ENCODE measurements at regions not wholly inside any gene's neighbourhood (a gene's known extent, or its start where the extent isn't known, plus 50 kb on each side); places are given as distances from the start of the nearest gene placed in this dataset.

- no peak for DNase-seq (ENCODE audit: low read depth)
Observed at GRCh38 chr15:69712991-69713390, 260.4 kb downstream of the RPLP1 start.

- DNase-seq (ENCODE audit: low read depth), result peak; percentile 53
Observed at GRCh38 chr15:69713726-69714559, 261.3 kb downstream of the RPLP1 start.

DNA sequence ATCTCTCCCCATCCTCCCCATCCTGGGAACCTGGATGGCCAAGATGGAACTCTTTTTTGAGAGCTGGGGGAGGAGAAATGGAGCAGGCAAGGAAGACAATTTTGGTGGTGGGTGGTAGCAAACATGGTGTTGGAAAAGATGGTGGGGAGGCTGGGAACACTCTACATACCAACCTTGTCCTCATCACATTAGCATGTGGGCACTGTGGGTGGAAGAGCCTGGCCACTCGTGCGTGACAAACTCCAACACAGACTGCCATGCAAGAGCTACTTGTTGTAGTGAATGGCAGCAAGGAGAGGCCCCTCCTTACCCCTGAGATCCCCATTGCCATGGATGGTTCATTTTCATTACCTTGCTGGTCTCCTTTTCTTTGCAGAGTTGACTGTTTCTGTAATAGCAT, 262.6 kb downstream of the RPLP1 start:
- no peak for DNase-seq (ENCODE audit: low read depth)

- DNase-seq (ENCODE audit: low read depth), result no peak
Observed at GRCh38 chr15:69718436-69718835, 265.8 kb downstream of the RPLP1 start.

- DNase-seq (ENCODE audit: low read depth), result no peak
Observed at GRCh38 chr15:69718916-69719315, 266.3 kb downstream of the RPLP1 start.

GRCh38 chr15:69719527-69720240, 267.1 kb downstream of the RPLP1 start:
- peak; percentile 44 for DNase-seq (ENCODE audit: low read depth)

DNA sequence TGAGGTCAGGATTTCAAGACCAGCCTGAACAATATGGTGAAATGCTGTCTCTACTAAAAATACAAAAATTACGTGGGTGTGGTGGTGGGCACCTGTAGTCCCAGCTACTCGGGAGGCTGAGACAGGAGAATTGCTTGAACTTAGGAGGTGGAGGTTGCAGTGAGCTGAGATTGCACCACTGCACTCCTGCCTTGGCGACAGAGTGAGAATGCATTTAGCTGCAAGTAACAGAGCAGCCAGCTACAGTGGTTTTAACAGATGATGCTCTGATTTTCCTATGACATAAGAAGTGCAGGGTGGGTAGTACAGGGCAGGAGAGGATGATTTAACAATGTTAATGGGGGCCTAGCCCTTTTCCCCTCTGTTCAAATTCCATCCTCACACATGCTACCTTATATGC, 267.9 kb downstream of the RPLP1 start:
- DNase-seq (ENCODE audit: low read depth), result no peak

DNA sequence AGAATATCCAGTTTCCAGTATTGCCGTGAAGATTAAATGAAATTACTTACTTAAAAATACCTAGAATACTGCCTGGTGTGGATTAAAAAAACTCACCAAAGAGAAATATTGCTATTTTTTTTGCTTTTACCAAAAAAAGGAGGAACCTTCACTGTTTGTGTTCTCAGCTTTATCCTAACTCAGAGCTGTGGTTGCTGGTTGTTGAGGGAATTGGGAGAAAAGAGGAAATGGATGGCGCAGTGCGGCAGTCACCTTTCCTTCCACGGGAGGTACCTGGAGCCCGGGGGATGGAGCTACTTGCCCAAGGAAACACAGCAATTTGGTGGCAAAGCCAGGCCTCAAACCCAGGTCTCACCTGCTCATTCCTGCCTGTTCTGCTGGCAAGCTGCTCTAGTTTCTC, 270.3 kb downstream of the RPLP1 start:
- no peak for DNase-seq (ENCODE audit: low read depth)

DNA sequence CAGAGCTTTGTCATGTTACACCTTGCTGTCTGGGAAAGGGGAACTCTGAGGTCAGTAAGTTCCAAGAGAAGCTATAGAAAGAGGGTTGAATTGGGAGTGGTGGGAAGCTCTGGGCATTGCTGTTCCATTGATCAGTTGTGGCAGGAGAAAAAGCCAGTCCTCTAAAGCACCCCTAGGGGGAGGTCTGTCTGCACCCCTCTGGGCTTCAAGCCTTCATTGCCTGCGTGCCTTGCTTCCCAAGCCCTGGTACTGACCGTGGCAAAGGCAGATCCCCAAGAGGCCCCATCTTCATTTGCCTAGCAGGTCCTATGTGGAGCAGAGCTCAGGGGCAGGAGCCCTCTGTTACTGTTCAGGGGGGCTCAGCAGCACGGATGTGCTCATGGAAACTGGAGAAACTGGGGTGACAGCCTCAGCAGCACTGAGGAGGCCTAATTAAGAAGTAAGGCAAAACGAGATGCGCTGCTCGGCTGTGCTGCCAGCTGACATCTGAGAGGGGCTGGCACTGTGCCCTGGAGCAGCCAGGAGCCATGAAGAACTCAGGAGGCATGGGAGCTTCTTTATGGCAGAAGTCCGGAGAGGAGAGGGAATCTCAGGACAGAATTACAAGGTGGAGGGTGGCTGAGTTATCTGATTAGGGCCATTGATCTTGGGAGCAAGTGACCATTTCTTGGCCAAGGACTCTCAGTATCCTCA, 270.9 kb downstream of the RPLP1 start:
- DNase-seq (ENCODE audit: low read depth), result no peak

- no peak for DNase-seq (ENCODE audit: low read depth)
Observed at GRCh38 chr15:69724333-69724732, 271.7 kb downstream of the RPLP1 start.

DNA sequence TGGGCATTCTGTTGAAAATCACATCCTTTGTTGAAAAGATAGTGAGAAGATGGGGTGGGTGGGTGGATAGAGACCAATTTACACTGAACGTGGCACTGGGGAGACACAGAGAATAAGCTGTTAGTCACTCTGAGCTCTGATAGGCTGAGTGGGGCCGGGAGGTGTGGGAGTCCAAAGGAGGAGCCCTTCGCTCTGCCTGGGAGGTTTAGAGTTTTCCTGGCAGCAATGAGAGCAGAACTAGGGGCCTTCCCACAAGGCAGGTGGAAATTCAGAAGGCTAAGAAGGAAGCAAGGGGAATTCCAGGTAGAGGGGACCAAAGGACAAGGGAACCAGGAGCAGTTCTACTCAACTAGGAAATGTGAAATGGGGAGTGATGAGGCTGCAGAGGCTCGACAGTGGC, 272.7 kb downstream of the RPLP1 start:
- no peak for DNase-seq (ENCODE audit: low read depth)

DNA sequence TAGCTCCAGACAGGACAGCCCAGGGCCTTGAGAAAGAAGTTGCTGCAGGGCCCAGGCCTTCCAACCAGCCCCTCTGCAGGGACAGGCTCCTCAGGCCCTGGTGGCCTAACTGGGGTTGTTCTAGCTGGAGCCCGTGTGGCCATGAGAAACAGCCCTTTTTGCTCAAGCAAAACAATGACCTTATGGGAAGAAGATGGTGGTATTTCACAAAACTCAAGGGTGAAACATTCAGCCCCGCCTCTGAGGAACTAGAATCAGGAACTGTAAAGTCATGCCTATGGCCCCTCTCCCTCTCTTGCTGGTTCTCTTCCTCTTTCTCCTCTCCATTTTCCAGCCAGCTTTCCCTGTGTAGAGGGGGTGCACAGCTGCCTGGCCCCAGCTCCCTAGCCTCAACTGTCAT, 273.3 kb downstream of the RPLP1 start:
- no peak for DNase-seq (ENCODE audit: low read depth)

- DNase-seq (ENCODE audit: low read depth), result no peak
Observed at GRCh38 chr15:69727121-69727924, 274.7 kb downstream of the RPLP1 start.

- DNase-seq (ENCODE audit: low read depth), result peak; percentile 62
Observed at GRCh38 chr15:69729167-69729748, 276.6 kb downstream of the RPLP1 start.

- DNase-seq (ENCODE audit: low read depth), result no peak
Observed at GRCh38 chr15:69730281-69731080, 277.9 kb downstream of the RPLP1 start.

DNA sequence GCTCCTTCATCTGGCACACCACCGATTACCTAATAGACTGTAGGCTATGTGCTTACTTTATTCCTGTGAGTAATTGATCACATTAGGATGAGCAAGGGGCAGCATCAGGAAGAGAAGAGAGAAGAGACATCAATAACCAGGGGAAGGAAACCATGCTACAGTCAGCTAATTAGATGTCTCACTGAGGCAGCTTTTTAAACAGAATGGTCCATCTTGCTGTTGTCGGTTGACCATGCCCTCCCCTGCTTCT, 278.4 kb downstream of the RPLP1 start:
- no peak for DNase-seq (ENCODE audit: low read depth)

GRCh38 chr15:69731581-69731980, 279.0 kb downstream of the RPLP1 start:
- no peak for DNase-seq (ENCODE audit: low read depth)

GRCh38 chr15:69732133-69732532, 279.5 kb downstream of the RPLP1 start:
- no peak for DNase-seq (ENCODE audit: low read depth)

GRCh38 chr15:69734699-69735098, 282.1 kb downstream of the RPLP1 start:
- no peak for DNase-seq (ENCODE audit: low read depth)

GRCh38 chr15:69735121-69735520, 282.5 kb downstream of the RPLP1 start:
- DNase-seq (ENCODE audit: low read depth), result no peak

DNA sequence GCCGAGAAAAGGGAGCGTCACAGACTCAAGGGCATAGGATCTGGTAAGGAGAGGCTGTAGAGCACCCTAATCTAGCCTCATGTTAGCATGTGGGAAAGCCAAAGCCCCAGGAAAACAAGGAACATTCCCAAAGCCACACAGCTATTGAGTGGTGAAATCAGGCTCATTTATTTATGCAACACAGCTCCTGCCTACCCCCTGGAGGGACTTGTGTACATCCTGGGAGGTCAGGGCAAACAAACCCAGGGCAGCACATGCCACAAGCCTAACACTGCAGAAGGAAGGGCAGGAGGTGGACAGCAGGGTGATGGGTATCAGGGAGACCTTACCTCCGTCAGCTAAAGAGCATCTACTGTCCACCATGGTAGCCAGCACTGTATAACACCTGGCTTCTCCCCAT, 283.5 kb downstream of the RPLP1 start:
- DNase-seq (ENCODE audit: low read depth), result no peak

Data from stimulated activated CD4-positive, alpha-beta T cell treated with anti-CD3 and anti-CD28 coated beads, Interleukin-2, amount 100 ng/mL, for 4 hours (primary cell).